SK-N-SH treated with all-trans-retinoic acid at 6 μM for 48 hours (cell line): ENCODE measurements at regions not wholly inside any gene's neighbourhood (a gene's known extent, or its start where the extent isn't known, plus 50 kb on each side); places are given as distances from the start of the nearest gene placed in this dataset.

ENCODE experiments used
- ATAC-seq: fragments of 200-7000 bp; cut with Tn5 transposase; 3 replicates; pipeline ENCODE4 v1.9.1; 2020; ENCODE audit warnings: mild to moderate bottlenecking, moderate library complexity
- ARNTL ChIP-seq: fragments of 450-650 bp; formaldehyde crosslinking; IDR thresholded peaks from 2 replicates; pipeline ENCODE4 v1.5.0; 2020; ENCODE audit warnings: low read depth, mild to moderate bottlenecking, moderate library complexity, borderline replicate concordance
- BACH2 ChIP-seq: fragments of 250-450 bp; sonication (Bioruptor Pico); IDR thresholded peaks from 2 replicates; pipeline ENCODE4 v1.9.0; 2021; ENCODE audit warnings: mild to moderate bottlenecking, borderline replicate concordance
- CSDC2 ChIP-seq: fragments of 250-450 bp; sonication (Bioruptor Pico); IDR thresholded peaks from 2 replicates; pipeline ENCODE4 v1.5.0; 2020; ENCODE audit warnings: mild to moderate bottlenecking, moderate library complexity
- ESRRG ChIP-seq: fragments of 250-450 bp; sonication (Bioruptor Pico); IDR thresholded peaks from 2 replicates; pipeline ENCODE4 v1.6.1; 2021; ENCODE audit warnings: mild to moderate bottlenecking
- GLIS3 ChIP-seq: fragments of 250-450 bp; sonication (Bioruptor Pico); IDR thresholded peaks from 2 replicates; pipeline ENCODE4 v1.5.0; 2020; ENCODE audit warnings: mild to moderate bottlenecking, moderate library complexity
- ISL1 ChIP-seq: fragments of 250-450 bp; sonication (Bioruptor Pico); IDR thresholded peaks from 2 replicates; pipeline ENCODE4 v2.1.2; 2022; ENCODE audit warnings: mild to moderate bottlenecking, moderate library complexity
- OSR1 ChIP-seq: fragments of 250-450 bp; sonication (Bioruptor Pico); IDR thresholded peaks from 2 replicates; pipeline ENCODE4 v1.8.0; 2022; ENCODE audit warnings: moderate library complexity, mild to moderate bottlenecking, inconsistent platforms
- PPARA ChIP-seq: fragments of 250-450 bp; sonication (Bioruptor Pico); IDR thresholded peaks from 2 replicates; pipeline ENCODE4 v1.5.0; 2020; ENCODE audit warnings: mild to moderate bottlenecking, borderline replicate concordance
- RARB ChIP-seq: fragments of 250-450 bp; sonication (Bioruptor Pico); IDR thresholded peaks from 2 replicates; pipeline ENCODE4 v1.8.0; 2021; ENCODE audit warnings: mild to moderate bottlenecking, moderate library complexity
- SNAI2 ChIP-seq: fragments of 250-450 bp; sonication (Bioruptor Pico); IDR thresholded peaks from 2 replicates; pipeline ENCODE4 v1.5.0; 2020; ENCODE audit warnings: mild to moderate bottlenecking, moderate library complexity
- TCF4 ChIP-seq: fragments of 250-450 bp; sonication (Bioruptor Pico); IDR thresholded peaks from 2 replicates; pipeline ENCODE4 v1.8.0; 2021; ENCODE audit warnings: mild to moderate bottlenecking, moderate library complexity, borderline replicate concordance
- TOX ChIP-seq: fragments of 250-450 bp; sonication (Bioruptor Pico); IDR thresholded peaks from 2 replicates; pipeline ENCODE4 v1.8.0; 2021; ENCODE audit warnings: mild to moderate bottlenecking, moderate library complexity, borderline replicate concordance
- ZC3H10 ChIP-seq: fragments of 250-450 bp; sonication (Bioruptor Pico); IDR thresholded peaks from 2 replicates; pipeline ENCODE4 v1.5.1; 2021; ENCODE audit warnings: mild to moderate bottlenecking, moderate library complexity
- ZFP3 ChIP-seq: fragments of 250-450 bp; sonication (Bioruptor Pico); IDR thresholded peaks from 2 replicates; pipeline ENCODE4 v1.5.0; 2020; ENCODE audit warnings: mild to moderate bottlenecking, moderate library complexity
- ZFP30 ChIP-seq: fragments of 450-650 bp; formaldehyde crosslinking; IDR thresholded peaks from 2 replicates; pipeline ENCODE4 v1.5.0; 2022; ENCODE audit warnings: mild to moderate bottlenecking, moderate library complexity
- ZNF565 ChIP-seq: fragments of 450-650 bp; formaldehyde crosslinking; conservative IDR thresholded peaks from 2 replicates; pipeline ENCODE4 v1.5.0; 2020; ENCODE audit warnings: low read depth, mild to moderate bottlenecking, moderate library complexity
- ZNF70 ChIP-seq: fragments of 450-650 bp; formaldehyde crosslinking; IDR thresholded peaks from 2 replicates; pipeline ENCODE4 v1.5.0; 2020; ENCODE audit warnings: mild to moderate bottlenecking, moderate library complexity
- TF ChIP-seq, protein P1 (sequence below): fragments of 250-450 bp; sonication (Bioruptor Pico); IDR thresholded peaks from 2 replicates; pipeline ENCODE4 v1.5.1; 2021; ENCODE audit warnings: mild to moderate bottlenecking, moderate library complexity
- TF ChIP-seq, protein P2 (sequence below): fragments of 250-450 bp; sonication (Bioruptor Pico); IDR thresholded peaks from 2 replicates; pipeline ENCODE4 v1.8.0; 2021; ENCODE audit warnings: low read depth, mild to moderate bottlenecking, moderate library complexity, borderline replicate concordance
- TF ChIP-seq, protein P3 (sequence below): fragments of 250-450 bp; sonication (Bioruptor Pico); IDR thresholded peaks from 2 replicates; pipeline ENCODE4 v1.5.1; 2020; ENCODE audit warnings: low read depth, mild to moderate bottlenecking, moderate library complexity

DNA sequence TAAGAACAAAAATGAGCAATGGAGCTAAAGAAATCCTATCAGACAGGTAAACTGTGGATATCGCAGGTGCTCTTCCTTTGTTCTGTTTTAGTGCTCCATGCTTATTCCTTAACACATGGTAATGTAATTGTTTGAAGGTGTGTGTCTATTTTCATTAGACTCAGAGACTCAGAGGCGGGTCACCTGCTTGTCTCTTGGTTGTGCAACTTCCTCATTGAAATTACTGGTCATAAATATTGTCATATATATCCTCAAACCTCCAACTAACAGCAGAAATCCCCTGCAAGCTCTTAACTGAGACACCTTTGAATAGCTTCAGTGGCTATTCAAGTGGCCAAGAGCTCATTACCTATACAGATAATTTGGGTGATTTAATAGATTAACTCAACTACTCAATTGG is 177.2 kb downstream of the PTN start:
- TF ChIP-seq BACH2 (no peak), TOX (CRISPR knock-in tag) (no peak), GLIS3 (CRISPR knock-in tag) (no peak), ISL1 (CRISPR knock-in tag) (no peak), ZFP30 (CRISPR knock-in tag) (no peak), ZNF565 (CRISPR knock-in tag) (no peak), ZC3H10 (CRISPR knock-in tag) (no peak)
- TF ChIP-seq, protein P1, sequence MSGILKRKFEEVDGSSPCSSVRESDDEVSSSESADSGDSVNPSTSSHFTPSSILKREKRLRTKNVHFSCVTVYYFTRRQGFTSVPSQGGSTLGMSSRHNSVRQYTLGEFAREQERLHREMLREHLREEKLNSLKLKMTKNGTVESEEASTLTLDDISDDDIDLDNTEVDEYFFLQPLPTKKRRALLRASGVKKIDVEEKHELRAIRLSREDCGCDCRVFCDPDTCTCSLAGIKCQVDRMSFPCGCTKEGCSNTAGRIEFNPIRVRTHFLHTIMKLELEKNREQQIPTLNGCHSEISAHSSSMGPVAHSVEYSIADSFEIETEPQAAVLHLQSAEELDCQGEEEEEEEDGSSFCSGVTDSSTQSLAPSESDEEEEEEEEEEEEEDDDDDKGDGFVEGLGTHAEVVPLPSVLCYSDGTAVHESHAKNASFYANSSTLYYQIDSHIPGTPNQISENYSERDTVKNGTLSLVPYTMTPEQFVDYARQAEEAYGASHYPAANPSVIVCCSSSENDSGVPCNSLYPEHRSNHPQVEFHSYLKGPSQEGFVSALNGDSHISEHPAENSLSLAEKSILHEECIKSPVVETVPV = no peak
- no peak for ATAC-seq

DNA sequence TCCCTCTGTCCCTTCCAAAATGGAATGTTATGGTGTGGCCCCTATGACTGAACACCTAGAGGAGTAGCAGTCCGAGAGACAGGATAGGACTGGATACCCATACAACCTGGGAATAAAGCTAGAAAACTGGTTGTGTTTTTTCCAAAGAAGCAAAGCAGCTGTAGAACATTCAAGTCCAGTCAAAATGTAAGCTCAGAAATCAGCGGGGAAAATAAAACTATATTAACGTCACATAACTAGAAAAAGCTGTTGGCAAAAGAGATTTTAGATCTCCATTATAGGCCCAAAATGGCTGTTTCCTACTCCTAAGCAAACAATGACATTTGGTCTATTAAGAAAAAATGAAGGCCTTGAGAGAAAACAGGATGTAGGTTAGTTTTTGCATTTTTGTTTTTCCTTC is 177.7 kb downstream of the PTN start:
- no peak for ATAC-seq
- TF ChIP-seq TCF4 (CRISPR knock-in tag) (no peak), ARNTL (CRISPR knock-in tag) (no peak), ZNF565 (CRISPR knock-in tag) (no peak)
- TF ChIP-seq, protein P2, sequence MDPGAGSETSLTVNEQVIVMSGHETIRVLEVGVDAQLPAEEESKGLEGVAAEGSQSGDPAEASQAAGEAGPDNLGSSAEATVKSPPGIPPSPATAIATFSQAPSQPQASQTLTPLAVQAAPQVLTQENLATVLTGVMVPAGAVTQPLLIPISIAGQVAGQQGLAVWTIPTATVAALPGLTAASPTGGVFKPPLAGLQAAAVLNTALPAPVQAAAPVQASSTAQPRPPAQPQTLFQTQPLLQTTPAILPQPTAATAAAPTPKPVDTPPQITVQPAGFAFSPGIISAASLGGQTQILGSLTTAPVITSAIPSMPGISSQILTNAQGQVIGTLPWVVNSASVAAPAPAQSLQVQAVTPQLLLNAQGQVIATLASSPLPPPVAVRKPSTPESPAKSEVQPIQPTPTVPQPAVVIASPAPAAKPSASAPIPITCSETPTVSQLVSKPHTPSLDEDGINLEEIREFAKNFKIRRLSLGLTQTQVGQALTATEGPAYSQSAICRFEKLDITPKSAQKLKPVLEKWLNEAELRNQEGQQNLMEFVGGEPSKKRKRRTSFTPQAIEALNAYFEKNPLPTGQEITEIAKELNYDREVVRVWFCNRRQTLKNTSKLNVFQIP (CRISPR knock-in tag) = no peak
- TF ChIP-seq, protein P3, sequence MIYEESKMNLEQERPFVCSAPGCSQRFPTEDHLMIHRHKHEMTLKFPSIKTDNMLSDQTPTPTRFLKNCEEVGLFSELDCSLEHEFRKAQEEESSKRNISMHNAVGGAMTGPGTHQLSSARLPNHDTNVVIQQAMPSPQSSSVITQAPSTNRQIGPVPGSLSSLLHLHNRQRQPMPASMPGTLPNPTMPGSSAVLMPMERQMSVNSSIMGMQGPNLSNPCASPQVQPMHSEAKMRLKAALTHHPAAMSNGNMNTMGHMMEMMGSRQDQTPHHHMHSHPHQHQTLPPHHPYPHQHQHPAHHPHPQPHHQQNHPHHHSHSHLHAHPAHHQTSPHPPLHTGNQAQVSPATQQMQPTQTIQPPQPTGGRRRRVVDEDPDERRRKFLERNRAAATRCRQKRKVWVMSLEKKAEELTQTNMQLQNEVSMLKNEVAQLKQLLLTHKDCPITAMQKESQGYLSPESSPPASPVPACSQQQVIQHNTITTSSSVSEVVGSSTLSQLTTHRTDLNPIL (CRISPR knock-in tag) = no peak
- TF ChIP-seq, all 23 proteins: peak for 0

DNA sequence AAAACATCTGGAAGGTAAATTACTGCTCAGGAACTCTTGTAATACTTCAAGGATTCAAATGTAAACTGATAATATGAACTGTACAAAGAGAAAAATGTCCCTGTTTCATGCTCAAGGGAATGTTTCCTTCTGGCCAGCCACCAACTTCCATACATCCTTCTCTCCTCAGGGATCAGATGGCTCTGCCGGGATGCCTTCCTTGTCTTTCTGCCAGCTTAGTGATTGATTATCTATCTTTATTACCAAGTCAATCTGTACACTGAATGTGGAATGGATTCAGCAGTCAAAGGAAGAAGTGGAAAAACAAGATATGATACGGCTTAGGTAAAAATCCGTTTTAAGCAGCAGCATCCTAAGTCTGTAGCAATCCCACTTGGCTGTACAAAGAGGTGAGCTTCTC is 178.3 kb downstream of the PTN start:
- TF ChIP-seq TOX (CRISPR knock-in tag) (no peak), TCF4 (CRISPR knock-in tag) (no peak)
- TF ChIP-seq, all 23 proteins: peak for 0
- ATAC-seq = no peak

DNA sequence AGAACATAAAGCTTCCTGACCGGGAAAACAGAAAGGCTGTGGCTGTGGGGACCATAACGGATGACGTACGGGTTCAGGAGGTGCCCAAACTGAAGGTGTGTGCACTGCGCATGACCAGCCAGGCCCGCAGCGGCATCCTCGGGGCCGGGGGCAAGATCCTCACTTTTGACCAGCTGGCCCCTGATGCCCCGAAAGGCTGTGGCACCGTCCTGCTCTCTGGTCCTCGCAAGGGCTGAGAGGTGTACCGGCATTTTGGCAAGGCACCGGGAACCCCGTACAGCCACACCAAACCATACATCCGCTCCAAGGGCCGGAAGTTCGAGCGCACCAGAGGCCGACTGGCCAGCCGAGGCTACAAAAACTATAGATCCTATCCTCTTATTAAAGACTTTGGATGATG is 179.3 kb downstream of the PTN start:
- TF ChIP-seq RARB (CRISPR knock-in tag) (no peak), ESRRG (CRISPR knock-in tag) (no peak), CSDC2 (CRISPR knock-in tag) (no peak)
- TF ChIP-seq, all 23 proteins: peak for 0
- ATAC-seq = no peak

DNA sequence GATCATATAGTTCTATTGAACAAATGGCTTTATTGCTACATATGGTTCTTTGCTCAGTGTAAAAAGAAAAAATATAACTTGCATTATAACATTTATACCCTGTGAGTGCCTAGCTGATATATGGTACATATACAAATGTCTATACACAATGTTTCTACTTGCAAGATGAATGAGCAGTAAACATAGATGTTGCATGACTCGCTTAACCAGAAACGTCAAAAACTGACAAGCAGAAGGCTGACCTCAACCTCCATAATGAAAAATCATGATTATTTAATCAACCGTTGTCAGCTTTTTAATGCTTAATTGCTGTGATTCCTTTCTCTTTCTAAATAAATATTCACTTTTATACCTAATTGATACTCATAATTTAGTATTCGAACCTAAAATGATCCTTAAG is 183.3 kb downstream of the PTN start:
- TF ChIP-seq ARNTL (CRISPR knock-in tag) = no peak
- TF ChIP-seq RARB (CRISPR knock-in tag) = no peak
- no peak for TF ChIP-seq ZNF565 (CRISPR knock-in tag)
- no peak for TF ChIP-seq SNAI2 (CRISPR knock-in tag)
- TF ChIP-seq ZC3H10 (CRISPR knock-in tag) = no peak
- no peak for TF ChIP-seq PPARA (CRISPR knock-in tag)
- TF ChIP-seq TOX (CRISPR knock-in tag) = no peak
- TF ChIP-seq, all 23 proteins: peak for 0

DNA sequence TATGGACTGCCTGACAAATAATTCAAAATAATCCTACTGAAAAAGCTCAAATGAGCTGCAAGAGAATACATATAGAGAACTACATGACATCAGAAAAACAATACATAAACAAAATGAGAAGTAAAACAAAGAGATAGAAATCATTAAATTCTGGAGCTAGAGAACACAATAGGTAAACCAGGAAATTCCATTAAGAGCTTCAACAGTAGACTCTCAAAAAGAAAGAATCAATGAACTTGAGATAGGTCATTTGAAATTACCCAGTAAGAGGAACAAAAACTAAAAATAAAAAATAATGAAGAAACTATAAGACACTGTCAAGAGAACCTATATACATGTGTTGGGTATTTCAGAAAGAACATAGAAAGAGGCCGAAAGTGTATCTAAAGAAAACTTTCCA is 186.3 kb downstream of the PTN start:
- TF ChIP-seq ZNF70 = no peak
- TF ChIP-seq ZFP30 (CRISPR knock-in tag) = peak; percentile 92
- no peak for TF ChIP-seq CSDC2 (CRISPR knock-in tag)
- no peak for ATAC-seq

More for the DNA sequence above, 183.3 kb downstream of the PTN start:
- ATAC-seq = no peak

DNA sequence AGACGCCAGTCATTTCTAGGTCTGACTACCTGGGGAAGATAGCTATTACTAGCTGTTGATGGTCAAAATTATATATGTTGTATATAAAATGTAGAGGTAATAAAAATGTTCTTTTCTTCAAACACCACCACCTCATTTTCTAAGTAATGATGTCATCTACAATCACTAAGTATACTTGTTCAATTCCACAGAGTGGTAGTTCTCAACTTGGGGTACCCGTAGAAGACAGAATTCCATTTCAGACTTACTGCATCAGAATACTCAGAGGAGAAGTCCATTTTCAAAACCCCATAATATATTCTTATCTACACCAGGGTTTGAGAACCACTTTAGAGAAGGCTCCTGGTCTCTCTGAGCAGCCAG is 191.9 kb downstream of the PTN start:
- no peak for ATAC-seq
- TF ChIP-seq ZFP3 (CRISPR knock-in tag) (no peak), ZNF70 (no peak), ZC3H10 (CRISPR knock-in tag) (no peak), OSR1 (CRISPR knock-in tag) (no peak), ZNF565 (CRISPR knock-in tag) (no peak), BACH2 (no peak), ZFP30 (CRISPR knock-in tag) (no peak)
- TF ChIP-seq, protein P3 (CRISPR knock-in tag) = no peak
